ENCODE measurements at regions not wholly inside any gene's neighbourhood (a gene's known extent, or its start where the extent isn't known, plus 50 kb on each side); places are given as distances from the start of the nearest gene placed in this dataset.

GRCh38 chr1:24989082-24989481 lies 59.0 kb upstream of the RUNX3 start:
- Histone ChIP-seq H3K27me3 (no peaks in the 10 kb centered on the region), H3K9me2 (replicated peaks; ENCODE audit: insufficient read depth) (no peaks in the 10 kb centered on the region), H4K20me1 (ENCODE audit: insufficient read depth, poor library complexity, severe bottlenecking) (no peaks in the 10 kb centered on the region), H2AFZ (no peak overlapping the region), H3K9me3 (ENCODE audit: low read depth) (no peaks in the 10 kb centered on the region), H3K27ac (no peak overlapping the region), H3K4me1 (ENCODE audit: insufficient read depth) (no peaks in the 10 kb centered on the region), H3K4me2 (no peak overlapping the region), H3K36me3 (replicated peaks; ENCODE audit: insufficient read depth, low read depth) (no peaks in the 10 kb centered on the region), H3K4me3 (no peak overlapping the region), H3K79me2 (no peaks in the 10 kb centered on the region)
- WGBS (ENCODE audit: low lambda C conversion rate, missing lambda C conversion rate): 92% methylated on average over 2 of the region's 2 CpGs
- DNase-seq (ENCODE audit: low spot score): no peak
- TF ChIP-seq EZH2 (IDR thresholded peaks at IDR 0.05; ENCODE audit: borderline replicate concordance) (no peak), EZH2phosphoT487 (IDR thresholded peaks at IDR 0.05; ENCODE audit: low read depth, severe bottlenecking, unreplicated experiment) (no peak), CTCF (IDR thresholded peaks at IDR 0.05; ENCODE audit: poor library complexity) (no peak)

GRCh38 chr1:24988558-24988912 lies 58.5 kb upstream of the RUNX3 start:
- H3K79me2 ChIP-seq: no peaks in the 10 kb centered on the region
- no peaks in the 10 kb centered on the region for H3K36me3 ChIP-seq (replicated peaks; ENCODE audit: insufficient read depth, low read depth)
- H3K9me3 ChIP-seq (ENCODE audit: low read depth): no peaks in the 10 kb centered on the region
- H3K27me3 ChIP-seq: no peaks in the 10 kb centered on the region
- TF ChIP-seq EZH2phosphoT487 (IDR thresholded peaks at IDR 0.05; ENCODE audit: low read depth, severe bottlenecking, unreplicated experiment) (no peak), EZH2 (IDR thresholded peaks at IDR 0.05; ENCODE audit: borderline replicate concordance) (no peak), CTCF (IDR thresholded peaks at IDR 0.05; ENCODE audit: poor library complexity) (no peak)
- H3K4me2 ChIP-seq: no peak overlapping the region
- DNase-seq (ENCODE audit: low spot score): no peak
- no peaks in the 10 kb centered on the region for H4K20me1 ChIP-seq (ENCODE audit: insufficient read depth, poor library complexity, severe bottlenecking)
- H2AFZ ChIP-seq: no peak overlapping the region
- H3K9me2 ChIP-seq (replicated peaks; ENCODE audit: insufficient read depth): no peaks in the 10 kb centered on the region
- 83% methylated on average over 6 of the region's 6 CpGs for WGBS (ENCODE audit: low lambda C conversion rate, missing lambda C conversion rate)
- H3K4me1 ChIP-seq (ENCODE audit: insufficient read depth): no peaks in the 10 kb centered on the region
- H3K4me3 ChIP-seq: no peak overlapping the region
- H3K27ac ChIP-seq: no peak overlapping the region

GRCh38 chr1:24987875-24988557 lies 57.9 kb upstream of the RUNX3 start:
- 86% methylated on average over 5 of the region's 5 CpGs for WGBS (ENCODE audit: low lambda C conversion rate, missing lambda C conversion rate)

More at GRCh38 chr1:24987875-24988557, 57.9 kb upstream of the RUNX3 start:
- no peak for TF ChIP-seq EZH2 (IDR thresholded peaks at IDR 0.05; ENCODE audit: borderline replicate concordance)
- TF ChIP-seq CTCF (IDR thresholded peaks at IDR 0.05; ENCODE audit: poor library complexity): no peak
- no peak for TF ChIP-seq EZH2phosphoT487 (IDR thresholded peaks at IDR 0.05; ENCODE audit: low read depth, severe bottlenecking, unreplicated experiment)
- Histone ChIP-seq H3K4me2 (no peak overlapping the region), H4K20me1 (ENCODE audit: insufficient read depth, poor library complexity, severe bottlenecking) (no peaks in the 10 kb centered on the region), H3K27ac (no peak overlapping the region), H3K9me3 (ENCODE audit: low read depth) (no peaks in the 10 kb centered on the region), H2AFZ (no peak overlapping the region), H3K4me3 (no peak overlapping the region), H3K79me2 (no peaks in the 10 kb centered on the region), H3K27me3 (no peaks in the 10 kb centered on the region), H3K4me1 (ENCODE audit: insufficient read depth) (no peaks in the 10 kb centered on the region), H3K36me3 (replicated peaks; ENCODE audit: insufficient read depth, low read depth) (no peaks in the 10 kb centered on the region), H3K9me2 (replicated peaks; ENCODE audit: insufficient read depth) (no peaks in the 10 kb centered on the region)
- DNase-seq (ENCODE audit: low spot score): no peak
